ENCODE measurements at regions not wholly inside any gene's neighbourhood (a gene's known extent, or its start where the extent isn't known, plus 50 kb on each side); places are given as distances from the start of the nearest gene placed in this dataset.
"Not testable (repeated sequence)": the region's sequence is repeated elsewhere in the genome, so short reads cannot be mapped to it uniquely, and the experiment has no call there.

DNA sequence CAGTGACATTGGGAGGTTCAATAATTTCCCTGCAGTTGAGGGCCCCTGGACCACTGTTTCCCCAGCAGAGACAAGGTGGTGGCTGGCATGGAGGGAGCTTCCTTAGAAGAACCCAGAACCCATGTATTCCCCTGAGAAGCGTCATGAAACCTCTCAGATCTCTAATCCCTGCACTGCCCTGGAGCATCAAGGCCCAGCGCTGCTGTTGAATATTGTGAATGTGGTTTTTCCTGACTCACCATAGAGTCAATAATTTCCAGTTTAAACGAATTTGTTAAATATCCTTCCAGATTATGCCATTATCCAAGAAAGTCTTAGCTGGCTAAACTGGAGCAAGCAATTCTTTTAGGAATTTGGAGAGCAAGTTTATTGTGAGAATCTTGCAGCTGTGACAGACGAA is 333.5 kb downstream of the CACNA1B start:
- intact Hi-C loops (cut with DNase I); ATAC-seq; DNase-seq (ENCODE audit: low spot score): not testable (repeated sequence)

DNA sequence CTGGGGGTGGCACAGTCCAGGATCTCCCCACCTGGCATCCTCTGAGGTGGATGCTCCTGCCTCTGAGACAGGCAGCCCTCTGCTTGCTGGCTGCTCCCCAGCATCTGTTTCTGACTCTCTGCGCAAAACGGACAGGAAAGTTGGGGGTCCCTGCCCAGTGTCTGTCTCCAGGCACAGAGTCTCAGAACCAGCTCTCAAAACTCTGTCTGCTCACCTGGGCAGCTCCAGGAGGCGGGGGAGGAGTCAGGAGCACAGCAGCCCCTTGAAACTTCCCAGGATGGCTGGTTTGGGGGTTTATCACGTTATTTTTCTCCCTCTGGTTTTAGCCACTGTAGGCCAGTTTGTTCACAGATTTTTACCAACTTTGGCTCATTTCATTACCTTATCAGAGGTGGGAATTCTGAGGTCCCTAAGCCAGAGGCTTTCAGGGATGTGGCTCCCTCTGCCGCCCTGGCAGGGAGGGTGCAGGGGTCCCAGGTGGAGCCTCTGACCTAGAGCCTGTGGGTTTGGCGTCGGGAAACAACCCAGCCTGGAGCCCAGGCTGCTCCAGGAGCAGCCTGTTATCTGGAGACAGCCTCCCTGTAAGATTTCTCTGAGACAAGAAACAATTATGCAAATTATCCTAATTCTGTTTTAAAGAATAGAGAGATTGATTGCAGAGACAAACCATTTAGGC is 334.1 kb downstream of the CACNA1B start:
- DNase-seq (ENCODE audit: low spot score): peak; percentile 30
- ATAC-seq; intact Hi-C loops (cut with DNase I): not testable (repeated sequence)

DNA sequence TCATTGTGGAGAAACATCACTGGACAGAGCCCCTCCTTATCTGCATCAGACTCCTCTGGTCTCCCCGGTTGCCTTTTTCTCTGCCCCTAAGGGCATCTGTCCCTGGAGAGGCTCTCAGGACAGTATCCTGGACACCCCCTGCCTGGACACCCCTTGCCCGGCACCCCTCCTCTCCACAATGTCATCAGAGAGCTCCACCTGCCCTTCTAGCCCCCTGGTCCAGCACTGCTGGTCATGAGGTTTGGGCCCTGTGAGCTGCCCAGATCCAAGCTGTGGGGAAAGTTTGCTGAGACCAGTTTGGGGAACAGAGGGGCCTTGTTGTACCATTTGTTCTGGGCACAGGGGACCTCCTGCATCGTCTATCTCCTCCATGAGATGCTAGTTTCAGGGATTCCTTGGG is 335.2 kb downstream of the CACNA1B start:
- DNase-seq (ENCODE audit: low spot score): peak; percentile 23
- intact Hi-C loops (cut with DNase I); ATAC-seq: not testable (repeated sequence)

DNA sequence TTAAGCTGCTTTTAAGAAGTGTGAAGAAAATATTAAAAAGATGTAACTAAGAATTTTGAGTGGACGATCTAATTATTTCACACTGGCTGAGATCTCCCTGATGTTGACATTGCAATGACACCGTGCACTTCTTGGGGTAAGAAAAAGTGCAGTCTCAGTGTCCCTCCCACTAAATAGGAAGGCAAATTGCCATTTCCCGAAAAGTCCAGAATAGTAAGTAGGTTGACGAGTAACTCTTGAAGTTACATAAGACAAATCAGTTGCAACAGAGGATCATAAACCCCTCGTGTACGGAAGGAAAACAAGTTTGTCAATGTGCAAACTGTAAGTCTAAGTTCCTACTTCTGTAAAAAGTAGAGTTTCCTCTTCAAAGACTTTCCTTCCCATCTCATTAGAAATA is 336.2 kb downstream of the CACNA1B start:
- DNase-seq (ENCODE audit: low spot score); intact Hi-C loops (cut with DNase I): not testable (repeated sequence)
- ATAC-seq: peak; percentile 76

DNA sequence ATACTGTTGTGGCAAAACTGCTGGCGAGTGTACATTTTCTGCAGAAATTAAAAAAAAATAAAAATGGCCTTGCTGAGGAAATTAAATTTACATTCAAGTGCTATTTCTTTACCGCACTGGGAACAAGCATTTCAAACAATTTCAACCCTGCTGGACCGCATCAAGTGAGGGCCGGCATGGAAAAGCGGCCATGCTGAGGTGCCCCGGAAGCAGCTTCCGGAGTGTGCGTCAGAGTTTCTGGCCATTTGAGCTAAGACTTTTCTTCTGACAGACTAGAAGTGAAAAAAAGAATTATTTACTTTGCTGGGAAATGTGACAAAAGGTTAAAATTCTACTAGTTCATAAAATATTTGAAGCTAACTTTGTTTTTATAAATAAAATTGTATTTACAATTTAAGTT is 337.0 kb downstream of the CACNA1B start:
- DNase-seq (ENCODE audit: low spot score); ATAC-seq; intact Hi-C loops (cut with DNase I): not testable (repeated sequence)

DNA sequence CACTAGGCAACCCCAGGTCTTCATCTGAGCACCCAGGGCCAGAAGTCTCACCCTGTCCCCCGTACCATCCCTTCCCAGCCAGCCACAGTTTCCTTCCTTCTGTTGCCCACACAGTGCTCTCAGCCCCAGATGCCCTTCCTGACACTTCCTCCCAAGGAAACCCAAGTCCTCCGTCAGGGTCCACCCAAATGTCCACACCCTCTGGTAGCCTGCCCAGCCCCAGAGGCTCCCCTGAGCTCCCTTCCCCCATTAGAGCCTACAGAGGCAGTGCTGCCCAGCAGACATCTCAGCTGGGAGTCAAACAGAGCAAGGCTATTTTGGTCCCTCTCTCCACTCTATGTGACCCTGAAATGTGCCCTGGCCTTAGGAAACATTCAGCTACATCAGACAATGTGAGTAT is 338.0 kb downstream of the CACNA1B start:
- DNase-seq (ENCODE audit: low spot score); ATAC-seq; intact Hi-C loops (cut with DNase I): not testable (repeated sequence)

DNA sequence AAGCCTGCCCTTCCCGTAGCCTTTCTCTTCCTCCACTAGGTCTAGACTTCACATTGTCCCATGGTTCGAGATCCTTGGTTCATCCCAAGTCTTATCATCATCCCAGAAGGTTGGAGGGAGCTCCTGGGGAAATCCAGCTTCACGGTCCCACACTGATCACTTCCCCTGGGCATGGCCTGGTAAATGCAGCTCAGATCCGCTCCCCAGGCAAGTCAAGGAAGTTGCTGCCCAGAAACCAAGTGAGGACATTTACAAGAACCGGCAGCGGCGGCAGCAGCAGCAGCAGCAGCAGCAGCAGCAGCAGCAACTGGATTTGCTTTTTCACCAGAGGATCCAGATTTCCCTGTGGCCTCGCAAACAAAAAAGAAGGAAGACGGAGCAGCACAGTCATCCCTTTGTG is 339.2 kb downstream of the CACNA1B start:
- DNase-seq (ENCODE audit: low spot score): peak; percentile 45
- ATAC-seq; intact Hi-C loops (cut with DNase I): not testable (repeated sequence)

DNA sequence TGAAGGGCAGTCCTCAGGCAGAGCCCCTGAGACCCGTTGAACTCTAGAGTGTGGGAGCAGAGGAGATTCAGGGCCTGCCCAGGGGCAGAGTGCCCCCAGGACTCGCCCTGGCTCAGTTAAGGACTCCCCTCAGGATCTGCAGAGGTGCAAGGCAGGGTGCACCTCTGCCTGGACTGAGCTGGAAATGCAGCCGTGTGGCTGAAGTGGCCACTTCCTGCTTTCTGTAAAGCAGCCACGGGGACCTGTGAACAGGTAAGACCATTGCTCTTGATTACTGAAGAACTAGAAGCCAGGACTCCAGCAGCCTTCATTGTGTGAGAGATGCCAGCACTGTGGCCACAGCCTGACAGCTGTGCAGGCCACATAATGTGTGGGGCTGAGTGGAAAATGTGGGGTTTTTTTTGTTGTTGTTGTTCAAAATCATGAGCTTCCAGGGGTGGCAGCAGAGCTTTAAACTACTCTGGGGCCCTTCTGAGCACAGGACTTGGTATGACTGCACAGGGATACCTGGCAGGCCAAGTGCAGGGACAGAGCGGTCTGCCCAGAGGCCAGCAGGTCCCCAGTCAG is 339.8 kb downstream of the CACNA1B start:
- intact Hi-C loops (cut with DNase I); ATAC-seq: not testable (repeated sequence)
- DNase-seq (ENCODE audit: low spot score): peak; percentile 13

DNA sequence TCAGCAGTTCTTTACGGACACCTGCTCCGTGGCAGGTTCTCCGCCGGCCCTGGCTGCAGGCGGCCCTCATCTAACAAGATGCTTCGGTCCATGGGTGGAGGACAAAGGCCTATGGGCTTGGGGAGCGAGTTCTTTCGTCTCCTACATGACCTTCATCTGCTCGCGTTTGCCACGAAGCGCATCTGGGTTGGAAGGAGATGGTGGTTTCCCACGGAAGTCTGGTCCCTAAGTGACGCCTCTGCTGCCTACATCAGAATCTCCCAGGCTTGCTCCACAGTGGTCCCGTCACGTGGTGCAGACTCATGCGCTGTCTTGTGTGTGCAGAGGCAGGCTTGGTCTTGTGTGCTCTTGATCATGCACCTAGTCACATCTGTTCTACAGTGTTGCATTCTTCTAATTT is 341.7 kb downstream of the CACNA1B start:
- DNase-seq (ENCODE audit: low spot score): peak; percentile 14
- intact Hi-C loops (cut with DNase I); ATAC-seq: not testable (repeated sequence)

DNA sequence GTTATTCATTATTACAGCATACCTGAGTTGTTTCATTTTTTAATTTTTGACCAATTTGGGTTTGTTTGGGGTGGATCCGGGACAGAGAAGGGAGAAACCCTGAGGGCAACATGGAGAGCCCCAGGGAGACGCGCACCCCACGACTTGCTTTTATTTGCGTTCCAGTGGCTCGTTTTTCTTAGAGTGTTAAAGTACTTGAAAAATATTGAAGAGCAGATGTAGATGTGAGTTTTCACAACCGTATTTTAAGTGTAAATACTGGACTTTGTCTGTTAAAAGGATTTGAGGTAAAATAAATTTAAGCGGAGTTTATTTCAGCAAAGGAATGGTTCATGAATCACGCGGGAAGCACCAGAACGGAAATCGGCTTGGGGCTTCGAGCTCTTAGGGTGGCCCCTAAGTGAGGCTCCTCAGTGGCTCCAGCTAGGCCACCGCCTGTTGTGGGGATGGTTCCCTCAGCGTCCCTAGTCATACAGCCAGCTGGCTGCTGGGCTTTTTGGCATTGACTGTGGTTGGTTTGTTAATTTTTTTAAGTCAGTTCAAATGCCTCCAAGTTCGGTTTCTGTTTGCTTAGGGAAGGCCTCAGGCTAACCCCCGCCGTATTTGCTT is 344.0 kb downstream of the CACNA1B start:
- DNase-seq (ENCODE audit: low spot score); intact Hi-C loops (cut with DNase I); ATAC-seq: not testable (repeated sequence)

DNA sequence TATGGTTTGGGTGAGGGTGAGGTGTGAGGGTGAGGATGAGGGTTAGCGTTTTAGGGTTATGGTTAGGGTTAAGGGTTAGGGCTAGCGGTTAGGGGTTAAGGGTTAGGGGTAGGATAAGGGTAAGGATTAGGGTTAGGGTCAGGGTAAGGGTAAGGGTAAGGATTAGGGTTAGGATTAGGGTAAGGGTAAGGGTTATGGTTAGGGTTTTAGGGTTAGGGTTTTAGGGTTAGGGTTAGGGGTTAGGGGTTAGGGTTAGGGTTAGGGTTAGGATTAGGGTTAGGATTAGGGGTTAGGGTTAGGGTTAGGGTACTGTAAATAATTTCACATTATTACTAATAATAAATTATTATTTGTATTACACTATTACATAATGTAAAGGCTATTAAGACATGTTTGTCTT is 359.5 kb downstream of the CACNA1B start:
- intact Hi-C loops (cut with DNase I); DNase-seq (ENCODE audit: low spot score); ATAC-seq: not testable (repeated sequence)

DNA sequence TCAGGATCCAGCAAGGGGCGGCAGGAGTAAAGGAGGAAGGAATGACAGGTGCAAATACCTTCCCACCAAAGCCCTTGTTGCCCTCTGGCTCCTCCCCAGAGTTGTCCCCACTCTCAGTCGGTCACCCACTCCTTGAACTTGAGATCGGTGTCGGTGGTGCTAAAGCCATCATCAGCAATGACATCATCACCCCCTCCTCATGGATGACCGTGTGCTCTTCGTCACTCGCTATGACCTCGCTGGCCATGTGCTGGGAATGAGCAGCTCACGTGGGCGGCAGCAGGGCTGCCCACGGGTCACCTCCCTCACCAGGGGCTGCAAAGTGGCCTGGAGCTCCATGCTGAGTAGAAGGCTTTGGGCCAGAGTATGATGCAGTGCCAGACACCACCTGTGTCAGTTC is 405.3 kb downstream of the CACNA1B start:
- ATAC-seq; DNase-seq (ENCODE audit: low spot score); intact Hi-C loops (cut with DNase I): not testable (repeated sequence)
